ENCODE measurements at regions not wholly inside any gene's neighbourhood (a gene's known extent, or its start where the extent isn't known, plus 50 kb on each side); places are given as distances from the start of the nearest gene placed in this dataset.

- TF ChIP-seq EZH2 (IDR thresholded peaks at IDR 0.05; ENCODE audit: borderline replicate concordance, low read length), result no peak
- no peak for TF ChIP-seq CTCF (IDR thresholded peaks at IDR 0.05; ENCODE audit: low read length)
These were observed 84.3 kb upstream of the FOXN3 start for GRCh38 chr14:89501381-89501780.

Measured in OCI-LY1 (cell line).